ENCODE measurements at regions not wholly inside any gene's neighbourhood (a gene's known extent, or its start where the extent isn't known, plus 50 kb on each side); places are given as distances from the start of the nearest gene placed in this dataset.

DNA sequence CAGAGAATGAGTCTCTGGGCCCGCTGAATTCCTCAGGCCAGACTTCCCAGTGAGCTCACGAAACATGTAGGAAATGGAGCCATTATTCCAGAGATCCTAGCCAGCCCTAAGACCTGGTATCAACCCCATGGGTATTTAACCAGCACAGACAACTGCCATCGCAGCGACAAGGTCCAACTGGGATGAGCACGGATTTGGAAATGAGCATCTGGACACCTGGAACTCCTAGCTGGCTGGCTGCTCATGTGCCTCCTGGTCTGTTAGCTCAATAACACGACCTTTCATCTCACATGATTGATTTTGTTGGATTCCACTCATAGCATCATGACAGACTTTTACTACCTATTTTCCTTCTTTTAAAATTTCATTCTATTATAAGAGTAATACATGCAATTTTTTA is 51.0 kb downstream of the POU3F3 start:
- H3K14ac ChIP-seq (replicated peaks; ENCODE audit: low read depth, low read length) = no peak overlapping the region
- no peak overlapping the region for H2BK15ac ChIP-seq (ENCODE audit: low read depth, low read length)
- no peaks in the 10 kb centered on the region for H3K79me1 ChIP-seq (ENCODE audit: low read depth in 1 of 2, low read length in 2 of 2)
- no peak overlapping the region for H3K27ac ChIP-seq (ENCODE audit: insufficient read depth, low read length)
- H3K56ac ChIP-seq (ENCODE audit: extremely low read depth, insufficient read depth, low read length) = no peak overlapping the region
- ChIA-PET POLR2A (ENCODE audit: unreplicated experiment) (no interaction called here), CTCF (no interaction called here)
- H3K9ac ChIP-seq (ENCODE audit: low read depth, low read length) = no peak overlapping the region
- no peak overlapping the region for H2AK9ac ChIP-seq (replicated peaks; ENCODE audit: low read depth, low read length, poor library complexity)
- H3K9me1 ChIP-seq (ENCODE audit: insufficient read depth, low read length) = no peaks in the 10 kb centered on the region
- TF ChIP-seq ELK1 (IDR thresholded peaks at IDR 0.05; ENCODE audit: borderline replicate concordance, low read depth, low read length) = no peak
- no peak for TF ChIP-seq BHLHE40 (IDR thresholded peaks at IDR 0.05; ENCODE audit: low read depth, low read length)
- no peak for TF ChIP-seq RAD21 (IDR thresholded peaks at IDR 0.05; ENCODE audit: low read length)
- TF ChIP-seq MAFK (IDR thresholded peaks at IDR 0.05; ENCODE audit: low read depth, low read length) = no peak
- TF ChIP-seq RFX5 (IDR thresholded peaks at IDR 0.05; ENCODE audit: low read depth, low read length) = no peak
- no peak for TF ChIP-seq MXI1 (IDR thresholded peaks at IDR 0.05; ENCODE audit: borderline replicate concordance, low read depth, low read length)
- no peak for TF ChIP-seq NFE2L2 (IDR thresholded peaks at IDR 0.05; ENCODE audit: low read depth, low read length)
- H4K8ac ChIP-seq (ENCODE audit: low read depth in 2 of 2, low read length in 2 of 2) = no peak overlapping the region
- H2BK120ac ChIP-seq (ENCODE audit: low read depth, low read length) = no peak overlapping the region
- no peak overlapping the region for H2AFZ ChIP-seq (replicated peaks; ENCODE audit: low read length, poor library complexity)
- H4K5ac ChIP-seq (ENCODE audit: low read depth, low read length) = no peak overlapping the region
- H4K20me1 ChIP-seq (ENCODE audit: insufficient read depth, low read length) = no peaks in the 10 kb centered on the region
- H3K27me3 ChIP-seq (ENCODE audit: control insufficient read depth, insufficient read depth, low read length) = no peaks in the 10 kb centered on the region; the same call in 1 of the 2 replicates
- intact Hi-C loops (cut with micrococcal nuclease) (no loop called here), in situ Hi-C loops (cut with MboI; ENCODE audit: low sequenced_read_pairs) (no loop called here), dilution Hi-C loops (cut with HindIII; ENCODE audit: low sequenced_read_pairs, unreplicated experiment) (no loop called here)
- H4K91ac ChIP-seq (ENCODE audit: insufficient read depth, low read depth, low read length) = no peak overlapping the region
- no peak overlapping the region for H3K18ac ChIP-seq (ENCODE audit: low read depth, low read length)
- H3K4me3 ChIP-seq (ENCODE audit: insufficient read depth, low read depth, low read length) = no peak overlapping the region
- H3K4ac ChIP-seq (ENCODE audit: low read depth, low read length) = no peak overlapping the region
- H2AK5ac ChIP-seq (ENCODE audit: low read depth, low read length) = no peak overlapping the region
- no peaks in the 10 kb centered on the region for H3K36me3 ChIP-seq (ENCODE audit: control insufficient read depth, insufficient read depth, low read length)
- H2BK20ac ChIP-seq (ENCODE audit: low read depth, low read length) = no peak overlapping the region
- ATAC-seq (ENCODE audit: low read depth) = no peak
- no peak overlapping the region for H3K4me2 ChIP-seq (ENCODE audit: low read depth, low read length)
- no peak overlapping the region for H3K23ac ChIP-seq (ENCODE audit: low read depth, low read length)
- BruUV-seq (replicated peaks) = no TSS peak
- H3K4me1 ChIP-seq (ENCODE audit: control insufficient read depth, insufficient read depth, low read length) = no peaks in the 10 kb centered on the region
- whole genome bisulfite sequencing, 2 experiments (ENCODE audit: extremely low coverage in 2 of 2, insufficient read length in 1 of 2) = 89% methylated on average over 3 of the region's 6 CpGs; no CpG with 5 or more reads in 1 of the 2 experiments
- DNase-seq = no peak
- no peak overlapping the region for H2BK5ac ChIP-seq (ENCODE audit: low read depth, low read length, poor library complexity, severe bottlenecking)
- H3K9me3 ChIP-seq (ENCODE audit: control insufficient read depth, insufficient read depth, low read length) = no peaks in the 10 kb centered on the region
